Putamen (tissue), 1 donor: ENCODE measurements at regions not wholly inside any gene's neighbourhood (a gene's known extent, or its start where the extent isn't known, plus 50 kb on each side); places are given as distances from the start of the nearest gene placed in this dataset.
"Not testable (repeated sequence)": the region's sequence is repeated elsewhere in the genome, so short reads cannot be mapped to it uniquely, and the experiment has no call there.

Source experiments
- DNase-seq: peaks from one replicate; pipeline ENCODE4 v3.0.0-alpha.2; 2016; ENCODE audit warnings: low spot score

- DNase-seq, result no peak
These were observed 323.3 kb upstream of the TMEM132C start for GRCh38 chr12:127943481-127944210.

- no peak for DNase-seq
These were observed 322.6 kb upstream of the TMEM132C start for GRCh38 chr12:127944211-127944899.

- DNase-seq, result peak; percentile 2
These were observed 309.8 kb upstream of the TMEM132C start for GRCh38 chr12:127957001-127957660.

GRCh38 chr12:127962303-127962702 lies 304.7 kb upstream of the TMEM132C start:
- DNase-seq, result no peak

GRCh38 chr12:127963933-127964332 lies 303.0 kb upstream of the TMEM132C start:
- no peak for DNase-seq

GRCh38 chr12:127964717-127965116 lies 302.3 kb upstream of the TMEM132C start:
- DNase-seq, result no peak

- DNase-seq, result no peak
These were observed 300.6 kb upstream of the TMEM132C start for GRCh38 chr12:127966331-127966730.

GRCh38 chr12:127970491-127970890 lies 296.5 kb upstream of the TMEM132C start:
- no peak for DNase-seq

- DNase-seq, result no peak
These were observed 286.4 kb upstream of the TMEM132C start for GRCh38 chr12:127980585-127980984.

GRCh38 chr12:127981875-127982274 lies 285.1 kb upstream of the TMEM132C start:
- no peak for DNase-seq

- not testable (repeated sequence) for DNase-seq
These were observed 283.7 kb upstream of the TMEM132C start for GRCh38 chr12:127983213-127983791.

GRCh38 chr12:127984386-127985055 lies 282.4 kb upstream of the TMEM132C start:
- no peak for DNase-seq

- no peak for DNase-seq
These were observed 279.6 kb upstream of the TMEM132C start for GRCh38 chr12:127987199-127987901.

- DNase-seq, result no peak
These were observed 275.5 kb upstream of the TMEM132C start for GRCh38 chr12:127991485-127991884.

- DNase-seq, result no peak
These were observed 268.0 kb upstream of the TMEM132C start for GRCh38 chr12:127998988-127999387.

GRCh38 chr12:128004383-128004938 lies 262.5 kb upstream of the TMEM132C start:
- no peak for DNase-seq

GRCh38 chr12:128007250-128007649 lies 259.7 kb upstream of the TMEM132C start:
- DNase-seq, result no peak

- DNase-seq, result no peak
These were observed 258.6 kb upstream of the TMEM132C start for GRCh38 chr12:128008341-128008740.

- no peak for DNase-seq
These were observed 257.9 kb upstream of the TMEM132C start for GRCh38 chr12:128009108-128009507.

GRCh38 chr12:128012110-128012509 lies 254.9 kb upstream of the TMEM132C start:
- no peak for DNase-seq

GRCh38 chr12:128015276-128015675 lies 251.7 kb upstream of the TMEM132C start:
- DNase-seq, result no peak
